ENCODE measurements at regions not wholly inside any gene's neighbourhood (a gene's known extent, or its start where the extent isn't known, plus 50 kb on each side); places are given as distances from the start of the nearest gene placed in this dataset.

GRCh38 chr4:164484551-164484950 is 269.4 kb upstream of the SMIM31 start:
- no peak for DNase-seq (ENCODE audit: low read depth in 2 of 2)

- no peak for DNase-seq (ENCODE audit: low read depth in 2 of 2)
Measured at GRCh38 chr4:164485136-164485535, 268.8 kb upstream of the SMIM31 start.

- DNase-seq (ENCODE audit: low read depth in 2 of 2), result no peak
Measured at GRCh38 chr4:164488114-164488513, 265.8 kb upstream of the SMIM31 start.

GRCh38 chr4:164501074-164501473 is 252.9 kb upstream of the SMIM31 start:
- no peak for DNase-seq (ENCODE audit: low read depth in 2 of 2)

GRCh38 chr4:164503874-164504273 is 250.1 kb upstream of the SMIM31 start:
- DNase-seq (ENCODE audit: low read depth in 2 of 2), result no peak

GRCh38 chr4:164508097-164508496 is 245.8 kb upstream of the SMIM31 start:
- no peak for DNase-seq (ENCODE audit: low read depth in 2 of 2)

- DNase-seq (ENCODE audit: low read depth in 2 of 2), result no peak
Measured at GRCh38 chr4:164508771-164509170, 245.2 kb upstream of the SMIM31 start.

- DNase-seq (ENCODE audit: low read depth in 2 of 2), result no peak
Measured at GRCh38 chr4:164509951-164510350, 244.0 kb upstream of the SMIM31 start.

GRCh38 chr4:164512124-164512523 is 241.8 kb upstream of the SMIM31 start:
- DNase-seq (ENCODE audit: low read depth in 2 of 2), result no peak

GRCh38 chr4:164514765-164515164 is 239.2 kb upstream of the SMIM31 start:
- no peak for DNase-seq (ENCODE audit: low read depth in 2 of 2)

- no peak for DNase-seq (ENCODE audit: low read depth in 2 of 2)
Measured at GRCh38 chr4:164524789-164525188, 229.1 kb upstream of the SMIM31 start.

- DNase-seq (ENCODE audit: low read depth in 2 of 2), result no peak
Measured at GRCh38 chr4:164526933-164527583, 226.9 kb upstream of the SMIM31 start.

GRCh38 chr4:164529058-164529457 is 224.9 kb upstream of the SMIM31 start:
- no peak for DNase-seq (ENCODE audit: low read depth in 2 of 2)

GRCh38 chr4:164529486-164529885 is 224.4 kb upstream of the SMIM31 start:
- no peak for DNase-seq (ENCODE audit: low read depth in 2 of 2)

- DNase-seq (ENCODE audit: low read depth in 2 of 2), result no peak
Measured at GRCh38 chr4:164531336-164531735, 222.6 kb upstream of the SMIM31 start.

- no peak for DNase-seq (ENCODE audit: low read depth in 2 of 2)
Measured at GRCh38 chr4:164536814-164537213, 217.1 kb upstream of the SMIM31 start.

GRCh38 chr4:164538097-164538496 is 215.8 kb upstream of the SMIM31 start:
- no peak for DNase-seq (ENCODE audit: low read depth in 2 of 2)

GRCh38 chr4:164540987-164541386 is 212.9 kb upstream of the SMIM31 start:
- no peak for DNase-seq (ENCODE audit: low read depth in 2 of 2)

- DNase-seq (ENCODE audit: low read depth in 2 of 2), result no peak
Measured at GRCh38 chr4:164542431-164542830, 211.5 kb upstream of the SMIM31 start.

- DNase-seq (ENCODE audit: low read depth in 2 of 2), result no peak
Measured at GRCh38 chr4:164550989-164551712, 202.8 kb upstream of the SMIM31 start.

GRCh38 chr4:164551713-164552040 is 202.3 kb upstream of the SMIM31 start:
- DNase-seq (ENCODE audit: low read depth in 2 of 2), result no peak

GRCh38 chr4:164571593-164572390 is 182.1 kb upstream of the SMIM31 start:
- DNase-seq (ENCODE audit: low read depth in 2 of 2), result no peak

- no peak for DNase-seq (ENCODE audit: low read depth in 2 of 2)
Measured at GRCh38 chr4:164572877-164573279, 181.1 kb upstream of the SMIM31 start.

All from lung microvascular endothelial cell (primary cell).